GM12892 (cell line): ENCODE measurements at regions not wholly inside any gene's neighbourhood (a gene's known extent, or its start where the extent isn't known, plus 50 kb on each side); places are given as distances from the start of the nearest gene placed in this dataset.

Experiments
- POLR2A ChIP-seq: IDR thresholded peaks from 2 replicates; pipeline ENCODE4 v1.6.1; 2011; ENCODE audit warnings: low read depth, low read length, control low read depth
- POLR2AphosphoS5 ChIP-seq: IDR thresholded peaks from 2 replicates; pipeline ENCODE4 v1.6.1; 2011; ENCODE audit warnings: low read depth, low read length, control low read depth
- TAF1 ChIP-seq: IDR thresholded peaks from 2 replicates; pipeline ENCODE4 v1.6.1; 2011; ENCODE audit warnings: low read depth, mild to moderate bottlenecking, control low read depth, low read length, borderline replicate concordance

GRCh38 chr17:73867056-73867455 is 222.8 kb upstream of the SDK2 start:
- no peak for TF ChIP-seq TAF1
- no peak for TF ChIP-seq POLR2AphosphoS5
- TF ChIP-seq POLR2A, result no peak
